Adrenal gland (tissue), 9 donors: ENCODE measurements at regions not wholly inside any gene's neighbourhood (a gene's known extent, or its start where the extent isn't known, plus 50 kb on each side); places are given as distances from the start of the nearest gene placed in this dataset.

Experiments
- DNase-seq, 7 donors: peaks; one replicate each; pipeline ENCODE4 v3.0.0-alpha.2; 2019 to 2020
- H3K27ac ChIP-seq, 5 donors: fragments of 200-600 bp; sonication (generic) in 4 of 5; 1 replicate in 3 of 5; 2 replicates in 2 of 5; pipeline versions ENCODE4 v1.5.1 to v1.8.0; 2016 to 2020; ENCODE audit warnings: mild to moderate bottlenecking in 1 of 5
- H3K27me3 ChIP-seq: fragments of 200-600 bp; 2 replicates; pipeline ENCODE4 v1.8.0; 2021
- H3K36me3 ChIP-seq, 2 donors: fragments of 200-600 bp; replicated peaks in 1 of 2; 1 replicate in 1 of 2; 2 replicates in 1 of 2; pipeline versions ENCODE4 v1.5.1 to v1.8.0; 2018 to 2022
- H3K4me1 ChIP-seq, 2 donors: fragments of 200-600 bp; replicated peaks in 1 of 2; 1 replicate in 1 of 2; 2 replicates in 1 of 2; pipeline versions ENCODE4 v1.5.1 to v1.8.0; 2018 to 2021
- H3K4me3 ChIP-seq, 4 donors: fragments of 200-600 bp; sonication (generic) in 3 of 4; one replicate each; pipeline ENCODE4 v1.5.1; 2016 to 2018
- H3K9me3 ChIP-seq, 3 donors: fragments of 200-600 bp; sonication (generic) in 1 of 3; replicated peaks in 1 of 3; 1 replicate in 2 of 3; 2 replicates in 1 of 3; pipeline versions ENCODE4 v1.5.1 to v1.8.0; 2016 to 2021
- POLR2A ChIP-seq, 2 donors: fragments of 450-650 bp; IDR thresholded peaks; one replicate each; pipeline ENCODE4 v1.6.1; 2017; ENCODE audit warnings: antibody characterized with exemption in 2 of 2, mild to moderate bottlenecking in 2 of 2, moderate library complexity in 1 of 2
- WGBS, 4 donors: extraction: QIAGEN DNeasy Blood & Tissue Kit in 2 of 4; methylation state at CpG; one replicate each; pipeline versions ENCODE4 v1.1.5 to v1.1.7; 2013 to 2017; 5-methylcytosine and 5-hydroxymethylcytosine counted together
- intact Hi-C, 2 donors: fragments of 100-400 bp; cut with DNase I; formaldehyde crosslinking; loops; one replicate each; pipeline versions ENCODE4 v1.14.1 to v1.15.0; 2022 to 2023
- TF ChIP-seq, protein P1 (sequence below), 6 experiments: fragments of 450-650 bp in 4 of 6; fragments of 200-600 bp in 2 of 6; sonication (generic) in 1 of 6; IDR thresholded peaks; 1 replicate in 5 of 6; 2 replicates in 1 of 6; pipeline versions ENCODE4 v1.5.1 to v1.8.0; 2016 to 2021; ENCODE audit warnings: antibody characterized with exemption in 6 of 6, mild to moderate bottlenecking in 2 of 6, moderate library complexity in 1 of 6
- donor health status: healthy with polysubstance abuse.
- donor health status: Bipolar disorder and iron deficiency.
- donor health status: DM: yes; HTN: yes; CAD: no.
- donor health status: DM: no; HTN: no; CAD: no.
- donor health status: DM: no; HTN: no; CAD: no.

DNA sequence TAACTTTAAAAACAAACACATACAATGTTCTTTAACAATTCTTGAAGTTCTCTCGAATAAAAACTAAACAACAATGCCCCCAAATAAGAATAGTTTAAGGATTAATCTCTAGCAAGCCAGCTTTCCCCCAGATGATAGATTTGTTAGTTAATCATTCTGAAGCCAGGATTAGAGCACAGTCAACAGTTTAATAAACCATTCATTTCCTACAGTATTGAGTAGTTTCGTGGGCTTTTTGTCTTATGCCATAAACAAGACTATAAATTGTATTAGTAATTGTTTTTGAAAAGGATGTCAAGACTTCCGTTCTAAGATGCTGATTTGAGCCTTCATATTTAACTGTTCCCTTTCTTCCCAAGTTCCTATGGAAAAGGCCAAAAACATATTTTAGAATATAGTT is 136.6 kb downstream of the PIK3R1 start:
- Histone ChIP-seq H3K9me3 (no peaks in the 10 kb centered on the region), H3K4me1 (no peaks in the 10 kb centered on the region), H3K36me3 (no peaks in the 10 kb centered on the region), H3K27ac (no peak overlapping the region), H3K4me3 (no peak overlapping the region), H3K27me3 (no peaks in the 10 kb centered on the region)
- intact Hi-C loops, result no loop called here
- TF ChIP-seq, protein P1, sequence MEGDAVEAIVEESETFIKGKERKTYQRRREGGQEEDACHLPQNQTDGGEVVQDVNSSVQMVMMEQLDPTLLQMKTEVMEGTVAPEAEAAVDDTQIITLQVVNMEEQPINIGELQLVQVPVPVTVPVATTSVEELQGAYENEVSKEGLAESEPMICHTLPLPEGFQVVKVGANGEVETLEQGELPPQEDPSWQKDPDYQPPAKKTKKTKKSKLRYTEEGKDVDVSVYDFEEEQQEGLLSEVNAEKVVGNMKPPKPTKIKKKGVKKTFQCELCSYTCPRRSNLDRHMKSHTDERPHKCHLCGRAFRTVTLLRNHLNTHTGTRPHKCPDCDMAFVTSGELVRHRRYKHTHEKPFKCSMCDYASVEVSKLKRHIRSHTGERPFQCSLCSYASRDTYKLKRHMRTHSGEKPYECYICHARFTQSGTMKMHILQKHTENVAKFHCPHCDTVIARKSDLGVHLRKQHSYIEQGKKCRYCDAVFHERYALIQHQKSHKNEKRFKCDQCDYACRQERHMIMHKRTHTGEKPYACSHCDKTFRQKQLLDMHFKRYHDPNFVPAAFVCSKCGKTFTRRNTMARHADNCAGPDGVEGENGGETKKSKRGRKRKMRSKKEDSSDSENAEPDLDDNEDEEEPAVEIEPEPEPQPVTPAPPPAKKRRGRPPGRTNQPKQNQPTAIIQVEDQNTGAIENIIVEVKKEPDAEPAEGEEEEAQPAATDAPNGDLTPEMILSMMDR (IDR thresholded peaks at IDR 0.05), result no peak
- TF ChIP-seq POLR2A (IDR thresholded peaks at IDR 0.05), result no peak
- 51 to 70% (median 62%) methylated on average over 3 of the region's 3 CpGs for WGBS, 4 donors
- no peak for DNase-seq

DNA sequence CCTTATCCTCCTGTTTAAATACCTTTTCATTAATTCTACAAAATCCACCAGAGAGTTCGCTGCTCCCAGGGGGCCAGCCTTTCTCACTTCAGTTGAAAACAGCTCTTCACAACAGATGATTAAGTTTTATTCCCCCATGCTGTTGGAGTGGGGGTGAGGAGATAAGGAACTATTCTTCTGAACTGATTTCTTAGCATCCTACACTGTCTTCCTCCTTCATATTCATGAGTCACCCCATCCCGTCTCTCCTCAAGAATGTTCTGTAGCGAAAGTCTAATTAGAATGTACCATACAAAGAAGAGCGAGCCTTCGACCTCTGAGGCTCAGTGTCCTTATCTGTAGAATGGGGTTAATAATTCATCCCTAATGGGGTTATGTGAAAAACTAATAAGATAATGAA is 138.0 kb downstream of the PIK3R1 start:
- TF ChIP-seq POLR2A (IDR thresholded peaks at IDR 0.05), result no peak
- TF ChIP-seq, protein P1 (IDR thresholded peaks at IDR 0.05), result no peak
- Histone ChIP-seq H3K4me1 (no peaks in the 10 kb centered on the region), H3K27ac (no peak overlapping the region), H3K36me3 (no peaks in the 10 kb centered on the region), H3K4me3 (no peak overlapping the region), H3K27me3 (no peaks in the 10 kb centered on the region), H3K9me3 (no peaks in the 10 kb centered on the region)
- intact Hi-C loops, result no loop called here
- DNase-seq, result no peak
- WGBS, 4 donors, result 87 to 91% (median 90%) methylated on average over 5 of the region's 5 CpGs

DNA sequence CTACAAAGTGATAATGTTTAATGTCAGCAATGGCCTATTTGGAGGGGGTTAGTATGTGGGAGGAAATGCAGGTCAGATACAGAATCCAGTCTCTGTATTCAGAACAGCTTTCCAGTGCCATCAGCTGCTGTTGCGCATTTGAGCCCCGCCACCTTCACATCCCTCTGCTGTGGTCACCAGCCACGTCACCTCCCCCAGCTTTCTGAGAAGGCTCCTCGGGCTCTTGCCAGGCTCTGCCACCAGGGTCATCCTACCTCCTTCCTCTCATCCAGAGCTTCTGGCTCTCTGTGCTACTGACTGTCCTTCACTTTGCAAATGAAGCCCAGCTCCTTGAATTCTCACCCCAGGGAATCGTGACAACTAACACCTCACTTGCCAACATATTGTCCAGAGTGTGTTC is 138.8 kb downstream of the PIK3R1 start:
- intact Hi-C loops, result no loop called here
- 73 to 86% (median 80%) methylated on average over 5 of the region's 5 CpGs for WGBS, 4 donors
- Histone ChIP-seq H3K36me3 (no peaks in the 10 kb centered on the region), H3K27me3 (no peaks in the 10 kb centered on the region), H3K9me3 (no peaks in the 10 kb centered on the region), H3K27ac (no peak overlapping the region), H3K4me3 (no peak overlapping the region), H3K4me1 (no peaks in the 10 kb centered on the region)
- TF ChIP-seq, protein P1 (IDR thresholded peaks at IDR 0.05), result no peak
- no peak for TF ChIP-seq POLR2A (IDR thresholded peaks at IDR 0.05)
- no peak for DNase-seq

DNA sequence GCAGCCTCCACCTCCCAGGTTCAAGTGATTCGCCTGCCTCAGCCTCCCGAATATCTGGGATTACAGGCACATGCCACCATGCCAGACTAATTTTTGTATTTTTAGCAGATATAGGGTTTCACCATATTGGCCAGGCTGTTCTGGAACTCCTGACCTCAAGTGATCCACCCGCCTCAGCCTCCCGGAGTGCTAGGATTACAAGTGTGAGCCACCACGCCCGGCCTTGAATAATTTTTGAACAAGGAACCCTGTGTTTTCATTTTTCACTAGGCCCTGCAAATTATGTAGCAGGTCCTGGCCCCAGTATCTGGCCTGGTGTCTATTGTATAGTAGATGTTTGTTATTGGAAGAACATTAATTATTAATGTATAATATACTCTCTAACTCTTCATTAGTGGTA is 140.7 kb downstream of the PIK3R1 start:
- Histone ChIP-seq H3K4me1 (no peaks in the 10 kb centered on the region), H3K9me3 (no peaks in the 10 kb centered on the region), H3K27me3 (no peaks in the 10 kb centered on the region), H3K27ac (no peak overlapping the region), H3K36me3 (no peaks in the 10 kb centered on the region), H3K4me3 (no peak overlapping the region)
- TF ChIP-seq, protein P1 (IDR thresholded peaks at IDR 0.05), result no peak
- no peak for TF ChIP-seq POLR2A (IDR thresholded peaks at IDR 0.05)
- WGBS, 4 donors, result 90 to 98% (median 95%) methylated on average over 6 of the region's 6 CpGs
- no peak for DNase-seq
- intact Hi-C loops, result no loop called here
